ENCODE measurements at regions not wholly inside any gene's neighbourhood (a gene's known extent, or its start where the extent isn't known, plus 50 kb on each side); places are given as distances from the start of the nearest gene placed in this dataset.

DNA sequence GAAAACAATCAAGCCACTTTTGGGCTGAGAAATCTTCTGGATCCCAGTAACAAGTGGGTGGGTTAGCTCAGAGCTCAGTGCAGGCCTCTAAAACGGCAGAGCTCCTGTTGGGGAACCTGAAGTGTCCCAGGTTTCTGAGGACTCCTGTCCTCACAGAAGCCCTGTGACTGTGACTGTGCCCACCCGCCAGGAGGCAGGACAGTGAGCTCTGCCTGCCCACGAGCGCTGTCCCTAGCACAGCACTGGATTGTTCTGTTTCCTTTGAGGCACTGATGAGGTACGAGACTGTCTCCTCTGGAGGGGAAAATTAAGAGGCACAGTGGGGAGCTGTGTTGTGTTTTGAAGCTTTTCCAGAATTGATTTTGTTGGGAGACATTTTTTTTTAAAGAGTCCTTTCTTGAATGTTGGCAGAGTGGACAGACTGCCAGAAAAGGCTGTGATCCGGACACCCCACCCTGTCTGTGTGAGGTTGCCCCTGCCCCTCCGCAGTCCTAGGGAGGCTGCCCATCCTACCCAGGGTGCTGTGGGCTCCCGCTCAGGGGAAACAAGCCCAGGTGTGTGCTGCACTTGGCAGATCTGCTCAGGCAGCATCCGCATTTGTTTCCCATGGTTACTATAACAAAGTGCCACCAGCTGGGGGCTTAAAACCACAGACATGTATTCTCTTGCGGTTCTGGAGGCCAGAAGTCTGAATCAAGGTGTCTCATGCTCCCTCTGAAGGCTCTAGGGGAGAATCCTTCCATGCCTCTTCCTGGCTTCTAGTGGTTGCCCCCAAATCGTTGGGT is 66.6 kb upstream of the LARS2 start:
- Histone ChIP-seq H3K27ac (ENCODE audit: low read depth, low read length) (no peak overlapping the region), H3K36me3 (ENCODE audit: control insufficient read depth in 1 of 2, insufficient read depth in 2 of 2, low read length in 2 of 2) (no peaks in the 10 kb centered on the region), H4K20me1 (ENCODE audit: insufficient read depth) (no peaks in the 10 kb centered on the region), H3K79me2 (ENCODE audit: insufficient read depth, low read length) (no peaks in the 10 kb centered on the region), H3K9me2 (ENCODE audit: insufficient read depth) (no peaks in the 10 kb centered on the region; the same call in 1 of the 2 replicates), H3K9ac (ENCODE audit: low read length) (no peak overlapping the region), H3K9me3 (ENCODE audit: control insufficient read depth in 1 of 2, insufficient read depth in 1 of 2, low read depth in 1 of 2, low read length in 2 of 2) (no peaks in the 10 kb centered on the region), H2AFZ (ENCODE audit: low read depth, low read length, poor library complexity, severe bottlenecking) (no peak overlapping the region), H3K4me1 (ENCODE audit: control insufficient read depth in 1 of 2, insufficient read depth in 2 of 2, low read length in 2 of 2) (no peaks in the 10 kb centered on the region), H3K27me3 (ENCODE audit: insufficient read depth, low read length) (no peaks in the 10 kb centered on the region; the same call in 1 of the 2 replicates), H3K4me2 (ENCODE audit: low read length) (no peak overlapping the region), H3K4me3 (replicated peaks in 1 of 2; ENCODE audit: low read depth in 1 of 2, low read length in 2 of 2) (no peak overlapping the region)
- RAD21 ChIA-PET (ENCODE audit: low non-redundant PET in 1 of 2, low total read pairs in 2 of 2, uncharacterized antibody in 2 of 2, unreplicated experiment in 2 of 2): no interaction called here
- CTCF ChIA-PET: no interaction called here
- ATAC-seq (no peak), DNase-seq (ENCODE audit: low read depth, low spot score) (no peak)
- TF ChIP-seq CBX3 (IDR thresholded peaks at IDR 0.05; ENCODE audit: low read depth) (no peak), EGR1 (IDR thresholded peaks at IDR 0.05; ENCODE audit: low read depth) (no peak), ZNF274 (IDR thresholded peaks at IDR 0.05; ENCODE audit: low read depth, low read length) (no peak), RAD21 (IDR thresholded peaks at IDR 0.05; ENCODE audit: low read depth) (no peak), EZH2 (IDR thresholded peaks at IDR 0.05) (no peak), SP1 (IDR thresholded peaks at IDR 0.05; ENCODE audit: low read depth) (no peak), POLR2AphosphoS5 (IDR thresholded peaks at IDR 0.05; ENCODE audit: low read depth, low read length) (no peak), JUND (IDR thresholded peaks at IDR 0.05) (no peak), ZFX (IDR thresholded peaks at IDR 0.05) (no peak)
- TF ChIP-seq, protein P1, sequence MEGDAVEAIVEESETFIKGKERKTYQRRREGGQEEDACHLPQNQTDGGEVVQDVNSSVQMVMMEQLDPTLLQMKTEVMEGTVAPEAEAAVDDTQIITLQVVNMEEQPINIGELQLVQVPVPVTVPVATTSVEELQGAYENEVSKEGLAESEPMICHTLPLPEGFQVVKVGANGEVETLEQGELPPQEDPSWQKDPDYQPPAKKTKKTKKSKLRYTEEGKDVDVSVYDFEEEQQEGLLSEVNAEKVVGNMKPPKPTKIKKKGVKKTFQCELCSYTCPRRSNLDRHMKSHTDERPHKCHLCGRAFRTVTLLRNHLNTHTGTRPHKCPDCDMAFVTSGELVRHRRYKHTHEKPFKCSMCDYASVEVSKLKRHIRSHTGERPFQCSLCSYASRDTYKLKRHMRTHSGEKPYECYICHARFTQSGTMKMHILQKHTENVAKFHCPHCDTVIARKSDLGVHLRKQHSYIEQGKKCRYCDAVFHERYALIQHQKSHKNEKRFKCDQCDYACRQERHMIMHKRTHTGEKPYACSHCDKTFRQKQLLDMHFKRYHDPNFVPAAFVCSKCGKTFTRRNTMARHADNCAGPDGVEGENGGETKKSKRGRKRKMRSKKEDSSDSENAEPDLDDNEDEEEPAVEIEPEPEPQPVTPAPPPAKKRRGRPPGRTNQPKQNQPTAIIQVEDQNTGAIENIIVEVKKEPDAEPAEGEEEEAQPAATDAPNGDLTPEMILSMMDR (IDR thresholded peaks at IDR 0.05 in 2 of 3, conservative IDR thresholded peaks at IDR 0.05 in 1 of 3; ENCODE audit: borderline replicate concordance in 1 of 3, insufficient read depth in 1 of 3, low read depth in 2 of 3, low read length in 2 of 3): no peak
- TF ChIP-seq, protein P2, sequence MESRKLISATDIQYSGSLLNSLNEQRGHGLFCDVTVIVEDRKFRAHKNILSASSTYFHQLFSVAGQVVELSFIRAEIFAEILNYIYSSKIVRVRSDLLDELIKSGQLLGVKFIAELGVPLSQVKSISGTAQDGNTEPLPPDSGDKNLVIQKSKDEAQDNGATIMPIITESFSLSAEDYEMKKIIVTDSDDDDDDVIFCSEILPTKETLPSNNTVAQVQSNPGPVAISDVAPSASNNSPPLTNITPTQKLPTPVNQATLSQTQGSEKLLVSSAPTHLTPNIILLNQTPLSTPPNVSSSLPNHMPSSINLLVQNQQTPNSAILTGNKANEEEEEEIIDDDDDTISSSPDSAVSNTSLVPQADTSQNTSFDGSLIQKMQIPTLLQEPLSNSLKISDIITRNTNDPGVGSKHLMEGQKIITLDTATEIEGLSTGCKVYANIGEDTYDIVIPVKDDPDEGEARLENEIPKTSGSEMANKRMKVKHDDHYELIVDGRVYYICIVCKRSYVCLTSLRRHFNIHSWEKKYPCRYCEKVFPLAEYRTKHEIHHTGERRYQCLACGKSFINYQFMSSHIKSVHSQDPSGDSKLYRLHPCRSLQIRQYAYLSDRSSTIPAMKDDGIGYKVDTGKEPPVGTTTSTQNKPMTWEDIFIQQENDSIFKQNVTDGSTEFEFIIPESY (IDR thresholded peaks at IDR 0.05; ENCODE audit: extremely low read depth, insufficient replicate concordance, low read length): no peak
- TF ChIP-seq, protein P3, sequence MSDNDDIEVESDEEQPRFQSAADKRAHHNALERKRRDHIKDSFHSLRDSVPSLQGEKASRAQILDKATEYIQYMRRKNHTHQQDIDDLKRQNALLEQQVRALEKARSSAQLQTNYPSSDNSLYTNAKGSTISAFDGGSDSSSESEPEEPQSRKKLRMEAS (IDR thresholded peaks at IDR 0.05): no peak
- intact Hi-C loops (cut with micrococcal nuclease): no loop called here
- POLR2A ChIA-PET: no interaction called here
- no TSS peak for BruUV-seq (replicated peaks)

Measured in HCT116 (cell line).